ENCODE measurements at regions not wholly inside any gene's neighbourhood (a gene's known extent, or its start where the extent isn't known, plus 50 kb on each side); places are given as distances from the start of the nearest gene placed in this dataset.

DNA sequence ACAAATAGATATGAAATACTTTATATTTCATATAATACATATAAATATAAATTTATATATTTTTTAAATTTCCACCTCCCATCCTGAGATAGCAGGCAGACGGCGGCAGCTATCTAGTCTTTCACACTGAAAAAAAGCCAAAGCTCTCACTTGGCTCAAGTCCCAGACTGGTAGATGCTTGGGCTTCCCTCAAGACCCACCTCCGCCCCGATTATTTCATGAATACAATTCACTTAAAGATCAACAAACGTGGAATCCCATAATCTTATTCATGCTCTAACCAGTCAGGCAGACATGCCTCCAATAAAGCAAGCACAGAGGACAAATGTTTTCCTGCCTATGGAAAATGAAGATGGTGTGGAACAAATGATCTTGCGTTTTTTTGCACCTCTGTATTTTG is 275.9 kb upstream of the NR2F2 start:
- TF ChIP-seq CTCF (IDR thresholded peaks at IDR 0.05) = no peak
- no peak for TF ChIP-seq EP300 (IDR thresholded peaks at IDR 0.05)
